Stimulated activated naive CD8-positive, alpha-beta T cell treated with anti-CD3 and anti-CD28 coated beads, Interleukin-15, amount 100 ng/mL, for 72 hours (primary cell): ENCODE measurements at regions not wholly inside any gene's neighbourhood (a gene's known extent, or its start where the extent isn't known, plus 50 kb on each side); places are given as distances from the start of the nearest gene placed in this dataset.
"Not testable (repeated sequence)": the region's sequence is repeated elsewhere in the genome, so short reads cannot be mapped to it uniquely, and the experiment has no call there.

Experiments used
- ATAC-seq: fragments of 150-1000 bp; cut with Tn5 transposase; 2 replicates; pipeline ENCODE4 v1.10.0; 2021; ENCODE audit warnings: mild to moderate bottlenecking, moderate library complexity
- DNase-seq, 2 donors: peaks; one replicate each; pipeline ENCODE4 v3.0.0; 2021 to 2022
- H3K27ac Mint-ChIP-seq, 2 donors: one replicate each; pipeline ENCODE4 v1.8.0; 2022; ENCODE audit warnings: mild to moderate bottlenecking in 2 of 2, mixed read lengths in 2 of 2, moderate library complexity in 2 of 2
- H3K27me3 Mint-ChIP-seq: one replicate; pipeline ENCODE4 v1.8.0; 2022; ENCODE audit warnings: mixed read lengths
- H3K4me1 Mint-ChIP-seq: one replicate; pipeline ENCODE4 v1.8.0; 2022; ENCODE audit warnings: mild to moderate bottlenecking, mixed read lengths
- H3K4me3 Mint-ChIP-seq, 2 donors: one replicate each; pipeline ENCODE4 v1.8.0; 2022; ENCODE audit warnings: mild to moderate bottlenecking in 2 of 2, mixed read lengths in 2 of 2, moderate library complexity in 1 of 2
- H3K9me3 Mint-ChIP-seq, 2 donors: one replicate each; pipeline ENCODE4 v1.8.0; 2022; ENCODE audit warnings: mixed read lengths in 2 of 2

DNA sequence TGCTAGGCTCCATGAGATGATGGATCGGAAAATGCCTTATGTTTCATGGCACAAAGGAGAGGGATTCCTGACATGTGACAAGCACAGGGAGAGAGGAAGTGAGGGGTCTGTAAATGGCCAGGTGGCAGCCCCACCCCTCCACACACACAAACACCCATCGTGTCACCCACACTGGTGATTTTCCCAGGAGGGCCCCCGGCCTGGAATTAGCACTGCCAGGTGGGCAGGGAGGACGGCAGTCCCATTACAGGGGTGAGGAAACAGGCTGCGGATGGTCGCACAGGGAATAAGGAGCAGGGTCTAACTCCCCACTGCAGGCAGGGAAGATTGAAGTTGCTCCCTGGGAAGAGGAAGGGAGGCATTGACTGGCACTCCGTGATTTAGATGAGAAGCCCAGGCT is 395.3 kb upstream of the ZNF337 start:
- not testable (repeated sequence) for H3K4me3 Mint-ChIP-seq, H3K27me3 Mint-ChIP-seq, DNase-seq, H3K4me1 Mint-ChIP-seq, H3K9me3 Mint-ChIP-seq, ATAC-seq
- peak overlapping the region in 1 of 2 donors; percentile 77 for H3K27ac Mint-ChIP-seq

DNA sequence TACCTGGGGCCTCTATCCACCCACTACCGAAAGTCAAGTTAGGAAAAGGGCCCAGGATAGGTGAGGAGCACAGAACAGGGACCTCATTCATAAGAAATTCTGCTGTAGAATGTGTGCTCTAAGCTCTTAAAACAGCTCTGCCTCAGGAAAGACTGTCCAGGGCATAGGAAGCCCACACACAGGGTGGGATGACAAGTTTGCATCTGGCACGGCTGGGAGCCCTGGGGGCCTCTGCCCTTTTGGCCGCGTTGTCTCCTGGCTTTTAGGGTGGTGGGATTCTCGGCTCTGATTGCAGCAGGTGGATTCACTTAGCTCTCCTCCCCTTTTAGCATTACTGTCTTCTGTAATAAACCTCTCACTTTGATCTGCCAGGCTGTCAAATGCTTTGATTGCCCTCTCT is 389.5 kb upstream of the ZNF337 start:
- H3K4me3 Mint-ChIP-seq, H3K27ac Mint-ChIP-seq, H3K4me1 Mint-ChIP-seq, H3K27me3 Mint-ChIP-seq, H3K9me3 Mint-ChIP-seq, DNase-seq, ATAC-seq: not testable (repeated sequence)

DNA sequence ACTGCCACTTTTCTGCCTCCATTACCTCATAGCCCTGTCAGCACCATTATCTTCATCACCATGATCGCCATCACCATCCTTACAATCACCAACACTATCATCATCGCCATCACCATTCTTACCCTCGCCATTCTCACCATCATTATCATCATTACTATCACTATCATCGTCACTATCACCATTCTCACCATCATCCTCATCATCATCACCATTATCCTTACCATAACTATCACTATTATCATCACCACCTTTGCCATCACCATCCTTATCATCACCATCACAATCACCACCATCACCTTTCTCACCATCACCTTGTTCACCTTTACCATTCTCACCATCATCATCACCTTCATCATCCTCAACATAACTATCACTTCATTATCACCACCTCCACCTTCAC is 377.3 kb upstream of the ZNF337 start:
- ATAC-seq, H3K4me1 Mint-ChIP-seq, H3K27me3 Mint-ChIP-seq, H3K4me3 Mint-ChIP-seq, DNase-seq, H3K27ac Mint-ChIP-seq, H3K9me3 Mint-ChIP-seq: not testable (repeated sequence)

DNA sequence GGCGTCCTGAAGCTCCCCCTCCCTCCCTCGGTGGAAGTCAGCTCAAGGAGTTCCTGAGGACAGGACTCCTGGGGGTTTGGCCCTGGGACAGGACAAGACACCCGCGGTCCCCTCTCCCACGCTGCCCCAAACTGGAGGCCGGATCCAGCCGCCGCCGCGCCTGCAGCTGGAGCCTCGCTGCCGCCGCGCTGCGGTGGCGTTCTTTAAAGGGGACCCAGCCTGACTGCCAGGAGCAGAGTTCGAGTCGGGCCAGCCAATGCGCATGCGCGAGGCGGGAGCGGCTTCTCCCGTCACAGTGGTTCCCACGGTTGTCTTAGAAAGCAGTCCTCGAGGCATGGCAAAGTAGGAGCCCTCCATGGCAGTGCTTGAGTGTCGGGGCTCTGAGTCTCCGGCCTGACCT is 362.7 kb upstream of the ZNF337 start:
- not testable (repeated sequence) for H3K4me1 Mint-ChIP-seq, H3K27me3 Mint-ChIP-seq, DNase-seq, ATAC-seq, H3K4me3 Mint-ChIP-seq, H3K9me3 Mint-ChIP-seq, H3K27ac Mint-ChIP-seq

DNA sequence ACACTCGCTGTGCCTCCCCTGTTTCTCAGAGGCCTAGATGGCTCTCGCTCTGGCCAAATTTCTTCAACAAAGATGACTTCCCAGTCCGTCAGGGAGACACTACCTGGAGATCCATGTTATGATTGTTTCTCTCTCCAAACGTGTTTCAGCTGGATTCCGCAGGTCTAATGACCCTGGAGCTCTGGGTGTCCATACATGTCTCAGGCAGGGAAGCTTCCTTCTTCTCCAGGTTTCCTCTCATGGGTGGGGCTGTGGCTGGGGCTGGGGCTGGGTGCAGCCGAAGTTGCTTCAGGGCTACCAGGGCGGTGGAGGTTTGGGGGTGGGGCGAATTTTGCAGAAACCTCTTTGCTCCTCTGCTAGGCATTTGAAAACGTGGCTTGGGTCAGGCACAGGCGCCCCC is 361.8 kb upstream of the ZNF337 start:
- H3K27me3 Mint-ChIP-seq, DNase-seq, H3K4me3 Mint-ChIP-seq, ATAC-seq, H3K27ac Mint-ChIP-seq, H3K9me3 Mint-ChIP-seq, H3K4me1 Mint-ChIP-seq: not testable (repeated sequence)

DNA sequence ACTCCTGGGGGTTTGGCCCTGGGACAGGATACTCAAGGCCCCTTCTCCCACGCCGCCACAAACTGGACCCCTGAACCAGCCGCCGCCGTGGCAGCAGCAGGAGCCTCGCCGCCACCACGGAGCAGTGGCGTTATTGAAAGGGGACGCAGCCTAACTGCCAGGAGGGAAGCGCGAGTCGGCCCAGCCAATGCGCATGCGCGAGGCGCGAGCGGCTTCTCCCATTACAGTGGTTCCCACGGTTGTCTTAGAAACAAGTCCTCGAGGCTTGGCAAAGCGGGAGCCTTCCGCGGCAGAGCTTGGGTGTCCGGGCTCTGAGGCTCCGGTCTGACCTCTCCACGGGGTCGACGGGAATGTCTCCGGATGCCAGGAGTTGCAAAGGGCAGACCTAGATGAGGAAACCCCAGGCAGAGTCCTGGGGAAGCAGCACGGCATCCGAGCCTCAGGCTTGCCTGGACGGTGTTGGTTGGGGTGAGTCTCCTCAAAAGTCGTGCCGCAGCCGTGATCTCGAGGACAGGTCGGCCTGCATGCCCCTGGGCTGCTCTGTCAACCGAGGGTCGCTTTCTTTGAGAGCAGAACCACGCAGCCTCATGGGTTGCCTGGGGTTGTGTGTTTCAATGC is 360.6 kb upstream of the ZNF337 start:
- H3K4me1 Mint-ChIP-seq, DNase-seq, H3K4me3 Mint-ChIP-seq, H3K27ac Mint-ChIP-seq, H3K9me3 Mint-ChIP-seq, H3K27me3 Mint-ChIP-seq: not testable (repeated sequence)
- ATAC-seq, result peak; percentile 56

DNA sequence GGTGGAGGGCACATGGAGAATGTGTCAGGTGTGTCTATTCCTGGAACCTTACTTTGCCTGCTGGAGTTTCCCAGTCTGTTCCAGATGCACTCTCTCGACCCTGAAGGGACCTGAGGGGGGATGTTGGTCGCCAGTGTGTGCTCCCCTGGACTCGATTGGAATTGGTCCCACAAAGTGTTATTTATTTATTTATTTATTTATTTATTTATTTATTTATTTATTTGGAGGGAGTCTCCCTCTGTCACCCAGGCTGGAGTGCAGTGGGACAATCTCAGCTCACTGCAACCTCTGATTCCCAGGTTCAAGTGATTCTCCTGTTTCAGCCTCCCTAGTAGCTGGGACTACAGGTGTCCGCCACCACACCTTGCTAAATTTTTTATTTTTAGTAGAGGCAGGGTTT is 329.1 kb upstream of the ZNF337 start:
- not testable (repeated sequence) for H3K4me3 Mint-ChIP-seq, H3K9me3 Mint-ChIP-seq, ATAC-seq, DNase-seq, H3K4me1 Mint-ChIP-seq, H3K27ac Mint-ChIP-seq, H3K27me3 Mint-ChIP-seq

DNA sequence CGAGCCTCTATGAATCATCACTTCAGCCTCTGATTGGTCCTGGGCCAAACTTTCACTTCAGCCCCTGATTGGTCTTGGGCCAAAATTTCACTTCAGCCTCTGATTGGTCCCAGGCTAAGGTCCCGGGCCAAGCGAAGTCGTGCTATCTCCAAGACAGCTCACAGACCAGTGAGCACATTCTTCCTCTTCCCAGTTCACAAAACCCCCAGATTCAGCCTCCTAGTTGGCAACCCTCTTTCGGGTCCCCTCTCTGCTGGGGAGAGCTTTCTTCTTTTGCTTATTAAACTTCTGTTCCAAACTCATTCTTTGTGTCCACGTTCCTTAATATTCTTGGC is 314.3 kb upstream of the ZNF337 start:
- H3K27ac Mint-ChIP-seq, result peak overlapping the region in 1 of 2 donors; percentile 90
- H3K4me3 Mint-ChIP-seq, result peak overlapping the region in 1 of 2 donors; percentile 93
- not testable (repeated sequence) for H3K9me3 Mint-ChIP-seq

DNA sequence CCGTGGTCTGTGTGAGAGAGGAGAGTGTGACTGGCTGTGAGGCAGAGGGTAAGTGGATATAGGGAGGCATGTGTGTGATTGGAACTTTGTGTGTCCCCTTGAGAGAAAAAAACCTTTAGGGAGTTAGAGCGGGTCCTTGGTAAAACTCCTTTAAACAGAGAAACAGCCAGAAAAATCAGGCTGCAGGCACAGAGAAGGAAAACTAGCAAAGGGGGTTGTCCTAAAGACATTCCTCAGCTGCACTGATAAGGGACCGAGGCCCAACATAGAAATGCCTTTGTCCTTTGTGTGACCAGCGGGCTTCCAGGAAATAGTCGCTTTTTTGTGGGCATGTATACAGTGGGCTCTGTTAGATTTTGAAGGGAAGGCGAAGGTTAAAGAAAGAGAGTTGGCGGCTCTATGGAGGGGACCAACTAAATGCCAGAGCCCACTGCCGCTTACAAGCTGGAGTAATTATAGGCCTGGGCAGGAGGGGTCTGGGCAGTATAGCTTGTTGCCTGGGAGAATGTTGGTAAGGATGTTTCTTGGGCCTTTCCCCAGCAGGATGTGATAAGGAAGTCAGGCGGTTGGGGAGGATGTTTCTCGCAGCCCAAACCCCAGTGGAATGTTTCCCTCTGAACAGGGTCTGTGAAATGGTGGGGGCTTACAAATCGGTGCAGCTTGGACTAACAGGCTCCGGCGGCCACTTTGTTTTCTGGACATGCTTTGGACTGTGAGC is 313.7 kb upstream of the ZNF337 start:
- not testable (repeated sequence) for H3K27me3 Mint-ChIP-seq, H3K9me3 Mint-ChIP-seq, ATAC-seq, H3K4me1 Mint-ChIP-seq, DNase-seq
- peak overlapping the region; percentile 84 to 93 for H3K4me3 Mint-ChIP-seq
- peak overlapping the region; percentile 90 to 97 for H3K27ac Mint-ChIP-seq

More for the DNA sequence above, 314.3 kb upstream of the ZNF337 start:
- DNase-seq, H3K27me3 Mint-ChIP-seq, ATAC-seq, H3K4me1 Mint-ChIP-seq: not testable (repeated sequence)

DNA sequence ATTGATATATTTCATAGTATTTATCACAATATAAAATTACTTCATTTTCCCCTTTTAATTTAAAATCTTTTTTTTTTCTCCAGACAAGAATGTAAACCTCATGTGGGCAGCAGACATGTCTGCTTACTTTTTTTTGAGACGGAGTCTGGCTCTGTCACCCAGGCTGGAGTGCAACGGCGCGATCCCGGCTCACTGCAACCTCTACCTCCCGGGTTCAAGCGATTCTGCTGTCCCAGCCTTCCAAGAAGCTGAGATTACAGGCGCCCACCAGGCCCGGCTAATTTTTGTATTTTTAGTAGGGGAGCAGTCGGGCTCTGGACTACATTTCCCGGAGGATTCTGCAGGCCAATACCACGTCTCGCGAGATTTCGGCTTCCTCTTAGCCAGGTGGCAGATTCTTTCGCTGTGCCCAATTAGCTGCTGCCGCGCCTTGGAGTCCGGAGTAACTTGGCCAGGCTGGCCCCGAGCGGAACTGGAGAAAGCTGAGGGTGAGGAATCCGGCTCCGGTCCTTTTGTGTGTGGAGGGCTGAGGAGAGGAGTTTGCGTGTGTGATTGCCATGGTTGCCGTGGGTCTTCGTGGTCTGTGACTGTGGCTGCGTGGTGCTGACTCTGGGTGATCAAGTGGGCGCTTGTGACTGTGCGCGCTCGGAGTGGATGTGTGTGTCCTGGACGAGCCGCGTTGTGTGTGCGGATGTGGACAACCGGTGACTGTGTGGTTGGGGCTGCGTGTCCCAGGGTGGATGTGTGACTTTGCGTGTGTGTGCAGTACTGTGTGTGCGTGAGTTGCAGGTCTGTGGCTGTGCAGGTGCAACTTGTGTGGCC is 313.0 kb upstream of the ZNF337 start:
- Mint-ChIP-seq H3K27ac (peak overlapping the region; percentile 90 to 97), H3K4me3 (peak overlapping the region; percentile 84 to 93)
- not testable (repeated sequence) for H3K27me3 Mint-ChIP-seq, H3K9me3 Mint-ChIP-seq, H3K4me1 Mint-ChIP-seq, ATAC-seq
- DNase-seq, result peak; percentile 38 to 77

DNA sequence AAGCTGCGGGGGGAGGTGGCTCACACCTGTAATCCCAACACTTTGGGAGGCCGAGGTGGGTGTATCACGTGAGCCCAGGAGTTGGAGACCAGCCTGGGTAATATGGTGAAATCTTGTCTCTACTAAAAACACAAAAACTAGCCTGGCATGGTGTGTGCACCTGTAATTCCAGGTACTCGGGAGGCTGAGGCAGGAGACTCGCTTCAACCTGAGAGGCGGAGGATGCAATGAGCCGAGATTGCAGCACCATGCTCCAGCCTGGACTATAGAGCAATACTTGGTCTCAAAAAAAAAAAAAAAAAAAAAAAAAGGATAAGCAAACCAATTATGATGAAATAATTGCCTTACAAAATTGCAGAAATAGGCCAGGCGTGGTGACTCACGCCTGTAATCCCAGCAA is 311.4 kb upstream of the ZNF337 start:
- H3K4me1 Mint-ChIP-seq, DNase-seq, H3K4me3 Mint-ChIP-seq, H3K27ac Mint-ChIP-seq, ATAC-seq, H3K27me3 Mint-ChIP-seq, H3K9me3 Mint-ChIP-seq: not testable (repeated sequence)

DNA sequence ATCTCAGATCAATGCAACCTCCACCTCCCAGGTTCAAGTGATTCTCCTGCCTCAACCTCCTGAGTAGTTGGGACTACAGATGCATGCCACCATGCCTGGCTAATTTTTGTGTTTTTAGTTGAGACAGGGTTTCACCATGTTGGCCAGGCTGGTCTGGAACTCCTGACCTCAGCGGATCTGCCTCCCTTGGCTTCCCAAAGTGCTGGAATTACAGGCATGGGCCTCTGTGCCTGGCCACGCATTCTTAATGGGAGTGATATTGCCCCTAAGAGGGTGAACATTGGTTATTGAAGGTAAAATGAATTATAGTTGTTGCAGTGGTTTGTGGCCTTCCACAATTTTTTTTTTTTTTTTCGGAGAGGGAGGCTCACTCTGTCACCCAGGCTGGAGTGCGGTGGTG is 309.5 kb upstream of the ZNF337 start:
- not testable (repeated sequence) for H3K4me1 Mint-ChIP-seq, H3K9me3 Mint-ChIP-seq, H3K27me3 Mint-ChIP-seq, DNase-seq, H3K27ac Mint-ChIP-seq, H3K4me3 Mint-ChIP-seq, ATAC-seq

DNA sequence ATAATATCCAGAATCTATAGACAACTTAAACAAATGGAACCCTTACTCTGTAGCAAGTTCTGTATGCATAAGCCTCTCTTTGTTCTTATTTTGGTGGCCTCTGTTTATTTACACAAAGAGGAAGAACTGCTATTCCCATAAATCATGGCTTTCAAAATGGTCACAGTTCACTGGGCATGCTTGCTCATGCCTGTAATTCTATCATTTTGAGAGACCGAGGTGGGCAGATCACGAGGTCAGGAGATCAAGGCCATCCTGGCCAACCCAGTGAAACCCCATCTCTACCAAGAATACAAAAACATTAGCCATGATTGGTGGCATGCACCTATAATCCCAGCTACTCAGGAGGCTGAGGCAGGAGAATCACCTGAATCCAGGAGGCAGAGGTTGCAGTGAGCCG is 307.3 kb upstream of the ZNF337 start:
- not testable (repeated sequence) for H3K27ac Mint-ChIP-seq, H3K4me3 Mint-ChIP-seq, ATAC-seq, H3K9me3 Mint-ChIP-seq, DNase-seq, H3K27me3 Mint-ChIP-seq, H3K4me1 Mint-ChIP-seq

DNA sequence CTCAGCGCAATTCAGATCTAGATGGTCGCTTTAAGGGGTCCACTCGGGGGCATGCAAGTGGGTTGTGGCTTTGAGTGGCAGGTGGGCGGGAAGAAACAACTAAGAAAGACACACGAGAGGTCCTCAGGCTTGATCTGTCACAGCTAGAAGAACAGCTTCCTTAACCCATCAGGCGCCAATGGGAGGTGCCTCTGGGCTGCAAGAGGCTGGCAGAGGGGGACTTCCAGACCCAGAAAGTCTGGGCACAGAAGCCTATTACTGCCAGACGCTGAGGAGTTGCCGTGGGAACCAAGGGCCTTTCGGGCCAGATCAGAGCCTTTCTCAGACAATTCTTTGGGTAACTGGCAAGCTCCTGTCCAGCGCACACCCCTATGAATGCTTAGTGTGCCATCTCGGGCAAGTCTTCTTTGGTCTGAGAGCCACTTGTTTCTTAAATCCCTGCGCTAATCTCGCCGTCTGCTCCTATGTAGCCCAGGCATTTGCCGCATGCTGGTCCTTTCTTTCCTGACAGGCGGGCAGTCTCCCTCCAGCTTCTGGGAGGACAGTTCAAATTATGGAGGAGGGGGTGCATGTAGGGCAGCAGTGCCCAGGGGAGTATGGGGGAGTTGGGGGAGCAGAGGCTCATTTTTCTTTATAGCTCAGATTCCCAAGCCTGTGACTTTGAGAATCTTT is 300.9 kb upstream of the ZNF337 start:
- not testable (repeated sequence) for H3K4me1 Mint-ChIP-seq, H3K9me3 Mint-ChIP-seq, DNase-seq, ATAC-seq, H3K4me3 Mint-ChIP-seq
- Mint-ChIP-seq H3K27ac (peak overlapping the region in 1 of 2 donors; percentile 79), H3K27me3 (peaks cover 17% of the 10 kb centered on the region)

DNA sequence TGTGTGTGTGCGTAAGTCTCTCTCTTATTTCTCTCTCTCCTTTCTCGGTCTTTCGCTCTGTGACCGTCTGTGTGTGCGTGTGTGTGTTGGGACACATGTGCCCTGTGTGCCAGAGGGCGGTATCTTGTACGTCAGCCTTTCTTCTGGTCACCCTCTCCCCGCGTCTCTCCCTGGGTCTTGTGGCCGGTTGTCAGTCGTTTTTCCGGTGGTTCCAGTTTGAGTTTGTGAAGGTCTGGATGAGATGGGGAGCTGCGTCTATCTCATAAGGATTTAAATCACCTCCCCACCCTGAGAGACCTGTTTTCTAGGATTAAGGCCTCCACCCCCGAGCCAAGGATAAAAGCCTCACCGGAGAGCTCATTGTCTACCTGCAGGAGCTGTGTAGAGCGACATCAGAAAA is 295.5 kb upstream of the ZNF337 start:
- DNase-seq, result no peak
- Mint-ChIP-seq H3K27ac (no peak overlapping the region), H3K4me1 (peaks cover 9% of the 10 kb centered on the region), H3K4me3 (no peak overlapping the region), H3K27me3 (peaks cover 21% of the 10 kb centered on the region), H3K9me3 (no peaks in the 10 kb centered on the region)
- no peak for ATAC-seq

DNA sequence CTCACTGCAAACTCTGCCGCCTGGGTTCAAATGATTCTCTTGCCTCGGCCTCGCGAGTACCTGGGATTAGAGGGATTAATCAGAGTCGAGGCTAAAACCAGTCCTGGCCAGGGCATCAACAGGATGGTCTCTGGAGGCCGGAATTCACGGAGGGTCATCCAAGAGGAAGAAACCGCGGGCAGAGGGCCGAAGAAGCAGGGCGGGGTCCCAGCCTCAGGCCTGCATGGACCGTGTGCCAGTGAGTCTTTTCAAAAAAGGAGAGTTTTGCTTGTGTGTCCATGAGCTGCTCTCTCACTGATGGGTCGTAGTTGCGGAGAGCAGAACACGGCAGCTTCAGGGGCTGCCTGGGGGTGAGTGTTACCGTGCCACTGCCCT is 295.1 kb upstream of the ZNF337 start:
- H3K27ac Mint-ChIP-seq, result no peak overlapping the region

More for the DNA sequence above, 295.1 kb upstream of the ZNF337 start:
- no peak for DNase-seq
- H3K4me1 Mint-ChIP-seq, result peaks cover 13% of the 10 kb centered on the region
- H3K27me3 Mint-ChIP-seq, result peaks cover 22% of the 10 kb centered on the region
- no peak for ATAC-seq
- H3K4me3 Mint-ChIP-seq, result no peak overlapping the region
- H3K9me3 Mint-ChIP-seq, result no peaks in the 10 kb centered on the region
